MM.1S (cell line): ENCODE measurements at regions not wholly inside any gene's neighbourhood (a gene's known extent, or its start where the extent isn't known, plus 50 kb on each side); places are given as distances from the start of the nearest gene placed in this dataset.

Experiments
- DNase-seq: peaks from one replicate; pipeline ENCODE4 v3.0.0-alpha.2; 2015
- H2AFZ ChIP-seq: fragments of 300-600 bp; sonication (generic); 2 replicates; pipeline ENCODE4 v1.6.0; 2016; ENCODE audit warnings: antibody characterized with exemption, low read length
- H3F3A ChIP-seq: fragments of 300-600 bp; sonication (generic); 2 replicates; pipeline ENCODE4 v1.6.1; 2016; ENCODE audit warnings: mild to moderate bottlenecking, antibody characterized with exemption, low read length, moderate library complexity, mixed read lengths; ENCODE audit not compliant: insufficient read depth
- H3K27ac ChIP-seq: fragments of 300-600 bp; sonication (generic); 2 replicates; pipeline ENCODE4 v1.5.1; 2016; ENCODE audit warnings: mild to moderate bottlenecking, low read length
- H3K27me3 ChIP-seq: fragments of 300-600 bp; sonication (generic); replicated peaks from 2 replicates; pipeline ENCODE4 v1.6.0; 2016; ENCODE audit warnings: low read length; ENCODE audit not compliant: insufficient read depth
- H3K36me3 ChIP-seq: fragments of 300-600 bp; sonication (generic); replicated peaks from 2 replicates; pipeline ENCODE4 v1.6.1; 2016; ENCODE audit warnings: mild to moderate bottlenecking, low read length, mixed read lengths; ENCODE audit not compliant: insufficient read depth
- H3K4me1 ChIP-seq: fragments of 300-600 bp; sonication (generic); 2 replicates; pipeline ENCODE4 v1.6.1; 2016; ENCODE audit warnings: low read length, mixed read lengths
- H3K4me2 ChIP-seq: fragments of 300-600 bp; sonication (generic); 2 replicates; pipeline ENCODE4 v1.6.0; 2016; ENCODE audit warnings: low read depth, low read length
- H3K4me3 ChIP-seq: fragments of 300-600 bp; sonication (generic); 2 replicates; pipeline ENCODE4 v1.5.1; 2016; ENCODE audit warnings: low read length, mixed read lengths
- H3K79me2 ChIP-seq: fragments of 300-600 bp; sonication (generic); 2 replicates; pipeline ENCODE4 v1.6.1; 2016; ENCODE audit warnings: mixed run types, low read length, mixed read lengths
- H3K9ac ChIP-seq: fragments of 300-600 bp; sonication (generic); 2 replicates; pipeline ENCODE4 v1.6.1; 2016; ENCODE audit warnings: low read length, mixed read lengths
- H3K9me2 ChIP-seq: fragments of 300-600 bp; sonication (generic); replicated peaks from 2 replicates; pipeline ENCODE4 v1.6.1; 2016; ENCODE audit warnings: mild to moderate bottlenecking, low read length, mixed read lengths; ENCODE audit not compliant: insufficient read depth
- H3K9me3 ChIP-seq: fragments of 300-600 bp; sonication (generic); replicated peaks from 2 replicates; pipeline ENCODE4 v1.6.1; 2016; ENCODE audit warnings: mild to moderate bottlenecking, low read length, mixed read lengths; ENCODE audit not compliant: insufficient read depth
- H4K20me1 ChIP-seq: fragments of 300-600 bp; sonication (generic); 2 replicates; pipeline ENCODE4 v1.6.1; 2016; ENCODE audit warnings: mild to moderate bottlenecking, low read length, moderate library complexity, mixed read lengths; ENCODE audit not compliant: insufficient read depth
- CTCF ChIP-seq: fragments of 300-600 bp; sonication (generic); IDR thresholded peaks from 2 replicates; pipeline ENCODE4 v1.5.1; 2016; ENCODE audit warnings: antibody characterized with exemption, low read length, mixed read lengths
- EZH2 ChIP-seq: fragments of 300-600 bp; sonication (generic); optimal IDR thresholded peaks from 2 replicates; pipeline ENCODE3; 2017; ENCODE audit warnings: low read depth, mild to moderate bottlenecking, antibody characterized with exemption, low read length, mixed read lengths
- EZH2phosphoT487 ChIP-seq: fragments of 300-600 bp; sonication (generic); IDR thresholded peaks from 2 replicates; pipeline ENCODE4 v1.6.1; 2018; ENCODE audit warnings: antibody characterized with exemption, low read length

DNA sequence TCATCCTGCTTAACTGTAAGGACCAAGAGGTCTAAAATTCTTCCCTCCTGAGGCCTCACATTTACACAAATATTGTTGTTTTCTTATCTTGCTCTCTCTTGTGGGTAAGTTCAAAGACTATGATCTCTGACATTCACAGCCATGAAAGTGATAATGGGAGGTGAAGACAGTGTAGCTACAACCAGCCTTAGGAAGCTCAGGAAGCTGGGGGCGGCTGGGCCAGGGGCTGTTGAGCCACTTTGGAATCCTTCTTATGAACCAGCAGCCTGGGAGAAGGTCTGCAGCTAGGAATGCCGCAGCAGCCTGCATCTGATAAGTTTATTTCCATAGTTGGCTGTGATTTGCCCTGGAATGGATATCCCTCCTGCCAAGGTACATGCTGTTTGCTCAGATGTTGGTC lies 316.2 kb downstream of the STIM2 start:
- Histone ChIP-seq H3K4me3 (no peak overlapping the region), H3K4me1 (no peaks in the 10 kb centered on the region), H3F3A (no peaks in the 10 kb centered on the region), H3K9me2 (no peaks in the 10 kb centered on the region), H3K36me3 (no peaks in the 10 kb centered on the region), H3K27me3 (no peaks in the 10 kb centered on the region), H3K9ac (no peak overlapping the region), H3K9me3 (no peaks in the 10 kb centered on the region), H4K20me1 (no peaks in the 10 kb centered on the region), H3K27ac (no peak overlapping the region), H3K4me2 (no peak overlapping the region), H2AFZ (no peak overlapping the region), H3K79me2 (no peaks in the 10 kb centered on the region)
- DNase-seq = no peak
- TF ChIP-seq CTCF = no peak
- no peak for TF ChIP-seq EZH2
- no peak for TF ChIP-seq EZH2phosphoT487

DNA sequence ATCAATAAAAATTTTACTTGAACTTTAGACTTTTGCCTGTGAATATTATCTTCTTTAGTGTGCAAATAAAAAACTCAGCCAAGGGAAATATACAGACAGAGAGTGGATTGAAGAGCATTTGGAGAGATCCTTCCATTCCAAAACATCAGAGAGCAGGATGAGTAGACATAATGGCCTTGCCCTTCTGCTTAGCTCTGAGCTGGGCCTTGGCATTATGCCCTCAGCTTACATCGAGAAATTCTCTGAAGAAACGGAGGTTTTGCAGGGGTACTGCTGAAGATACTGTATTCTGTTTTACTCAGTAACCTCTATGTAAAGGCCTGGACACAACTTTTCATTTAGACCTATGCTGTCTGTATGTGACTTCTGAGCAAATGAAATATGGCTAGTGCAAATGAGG lies 317.4 kb downstream of the STIM2 start:
- Histone ChIP-seq H3K9ac (no peak overlapping the region), H2AFZ (no peak overlapping the region), H3K4me1 (no peaks in the 10 kb centered on the region), H4K20me1 (no peaks in the 10 kb centered on the region), H3F3A (no peaks in the 10 kb centered on the region), H3K36me3 (no peaks in the 10 kb centered on the region), H3K27me3 (no peaks in the 10 kb centered on the region), H3K9me2 (no peaks in the 10 kb centered on the region), H3K27ac (no peak overlapping the region), H3K79me2 (no peaks in the 10 kb centered on the region), H3K4me3 (no peak overlapping the region), H3K9me3 (no peaks in the 10 kb centered on the region), H3K4me2 (no peak overlapping the region)
- DNase-seq = no peak
- TF ChIP-seq EZH2phosphoT487 (no peak), CTCF (no peak), EZH2 (no peak)

DNA sequence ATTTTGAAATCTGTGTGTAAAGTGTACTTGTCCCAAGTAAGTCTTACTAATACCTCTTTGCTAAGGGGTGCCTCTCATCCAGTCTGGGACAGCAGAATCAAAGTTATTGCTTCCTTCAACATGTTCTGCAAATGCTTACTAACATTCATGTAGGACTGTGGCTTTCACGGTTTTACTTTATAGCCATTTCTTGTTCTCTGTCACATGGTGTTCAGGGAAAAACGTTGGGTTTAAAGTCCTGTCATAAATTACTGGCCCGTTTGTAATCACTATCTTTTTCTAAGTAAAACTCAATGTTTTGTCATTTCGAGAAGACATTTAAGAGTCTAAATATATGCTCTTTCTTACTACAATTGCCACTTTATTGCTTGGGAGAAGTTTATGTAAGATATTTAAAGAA lies 321.1 kb downstream of the STIM2 start:
- Histone ChIP-seq H3K4me1 (no peaks in the 10 kb centered on the region), H4K20me1 (no peaks in the 10 kb centered on the region), H2AFZ (no peak overlapping the region), H3K4me2 (no peak overlapping the region), H3K27me3 (no peaks in the 10 kb centered on the region), H3K79me2 (no peaks in the 10 kb centered on the region), H3K27ac (no peak overlapping the region), H3K4me3 (no peak overlapping the region), H3K9me3 (no peaks in the 10 kb centered on the region), H3K36me3 (no peaks in the 10 kb centered on the region), H3F3A (no peaks in the 10 kb centered on the region), H3K9me2 (no peaks in the 10 kb centered on the region), H3K9ac (no peak overlapping the region)
- DNase-seq = no peak
- TF ChIP-seq EZH2phosphoT487 = no peak
- no peak for TF ChIP-seq CTCF
- no peak for TF ChIP-seq EZH2

- Histone ChIP-seq H3F3A (no peaks in the 10 kb centered on the region), H3K36me3 (no peaks in the 10 kb centered on the region), H3K4me2 (no peak overlapping the region), H3K79me2 (no peaks in the 10 kb centered on the region), H4K20me1 (no peaks in the 10 kb centered on the region), H3K4me3 (no peak overlapping the region), H3K27ac (no peak overlapping the region), H3K9ac (no peak overlapping the region), H2AFZ (no peak overlapping the region), H3K9me2 (no peaks in the 10 kb centered on the region), H3K27me3 (no peaks in the 10 kb centered on the region), H3K4me1 (no peaks in the 10 kb centered on the region), H3K9me3 (no peaks in the 10 kb centered on the region)
- DNase-seq = no peak
- TF ChIP-seq EZH2phosphoT487 (no peak), EZH2 (no peak), CTCF (no peak)
Observed at GRCh38 chr4:27182211-27182610, 321.6 kb downstream of the STIM2 start.
